Caco-2 (cell line): ENCODE measurements at regions not wholly inside any gene's neighbourhood (a gene's known extent, or its start where the extent isn't known, plus 50 kb on each side); places are given as distances from the start of the nearest gene placed in this dataset.

Experiments used
- BruUV-seq: library from RNA; stranded (reverse); fragments of 400-500 nt; replicated peaks from 2 replicates; lab custom pipeline; 2021; lab: Mats Ljungman, UMichigan
- CTCF ChIA-PET: fragments of 300-600 bp; sonication (Branson Sonifier 250); formaldehyde crosslinking; loops from one replicate; lab custom pipeline; 2022; ENCODE audit warnings: antibody characterized with exemption; lab: Charles Lee
- POLR2A ChIA-PET: fragments of 300-600 bp; sonication (Branson Sonifier 250); formaldehyde crosslinking; loops from one replicate; lab custom pipeline; 2022; ENCODE audit warnings: antibody characterized with exemption; lab: Charles Lee
- DNase-seq, 2 experiments: peaks; one replicate each; pipeline versions ENCODE4 v3.0.0 to v3.0.0-alpha.2; 2020 to 2022
- H3K27me3 ChIP-seq: replicated peaks from 2 replicates; pipeline ENCODE4 v1.6.0; 2011; ENCODE audit warnings: low read length; ENCODE audit not compliant: control insufficient read depth, insufficient read depth
- H3K36me3 ChIP-seq: 2 replicates; pipeline ENCODE4 v1.5.1; 2011; ENCODE audit warnings: low read length; ENCODE audit not compliant: control insufficient read depth, insufficient read depth
- H3K4me1 ChIP-seq: fragments of 250-450 bp; sonication (Bioruptor Pico); 2 replicates; pipeline ENCODE4 v1.5.1; 2020; ENCODE audit warnings: mild to moderate bottlenecking
- H3K4me3 ChIP-seq: 2 replicates; pipeline ENCODE4 v1.5.1; 2011; ENCODE audit warnings: low read depth, mild to moderate bottlenecking, control low read depth, low read length
- H3K9me3 ChIP-seq: fragments of 250-450 bp; sonication (Bioruptor Pico); 2 replicates; pipeline ENCODE4 v1.5.1; 2020; ENCODE audit warnings: mild to moderate bottlenecking, moderate library complexity
- H3K27ac Mint-ChIP-seq: one replicate; pipeline ENCODE4 v1.8.0; 2022; ENCODE audit warnings: mixed read lengths; ENCODE audit not compliant: unreplicated experiment
- H3K27me3 Mint-ChIP-seq: one replicate; pipeline ENCODE4 v1.8.0; 2022; ENCODE audit warnings: mixed read lengths; ENCODE audit not compliant: insufficient read depth, unreplicated experiment
- H3K36me3 Mint-ChIP-seq: one replicate; pipeline ENCODE4 v1.8.0; 2022; ENCODE audit warnings: mild to moderate bottlenecking, mixed read lengths; ENCODE audit not compliant: insufficient read depth, unreplicated experiment
- H3K4me1 Mint-ChIP-seq: one replicate; pipeline ENCODE4 v1.8.0; 2022; ENCODE audit warnings: low read depth, mixed read lengths; ENCODE audit not compliant: unreplicated experiment
- H3K4me3 Mint-ChIP-seq: one replicate; pipeline ENCODE4 v1.8.0; 2022; ENCODE audit warnings: mild to moderate bottlenecking, moderate library complexity, mixed read lengths; ENCODE audit not compliant: unreplicated experiment
- H3K9me3 Mint-ChIP-seq: one replicate; pipeline ENCODE4 v1.8.0; 2022; ENCODE audit warnings: mixed read lengths; ENCODE audit not compliant: unreplicated experiment
- intact Hi-C: fragments of 100-400 bp; cut with micrococcal nuclease; formaldehyde crosslinking; loops from one replicate; pipeline ENCODE4 v1.10.0; 2022; ENCODE audit not compliant: unreplicated experiment
- TF ChIP-seq, protein P1 (sequence below), 2 experiments: fragments of 200-600 bp in 1 of 2; IDR thresholded peaks; 1 replicate in 1 of 2; 2 replicates in 1 of 2; pipeline versions ENCODE4 v1.5.1 to v1.8.0; 2011 to 2022; ENCODE audit warnings: antibody characterized with exemption in 1 of 2, control low read depth in 1 of 2, inconsistent platforms in 1 of 2, low read depth in 1 of 2, low read length in 1 of 2, mild to moderate bottlenecking in 1 of 2, moderate library complexity in 1 of 2; ENCODE audit not compliant: insufficient read depth in 1 of 2, severe bottlenecking in 1 of 2, unreplicated experiment in 1 of 2

DNA sequence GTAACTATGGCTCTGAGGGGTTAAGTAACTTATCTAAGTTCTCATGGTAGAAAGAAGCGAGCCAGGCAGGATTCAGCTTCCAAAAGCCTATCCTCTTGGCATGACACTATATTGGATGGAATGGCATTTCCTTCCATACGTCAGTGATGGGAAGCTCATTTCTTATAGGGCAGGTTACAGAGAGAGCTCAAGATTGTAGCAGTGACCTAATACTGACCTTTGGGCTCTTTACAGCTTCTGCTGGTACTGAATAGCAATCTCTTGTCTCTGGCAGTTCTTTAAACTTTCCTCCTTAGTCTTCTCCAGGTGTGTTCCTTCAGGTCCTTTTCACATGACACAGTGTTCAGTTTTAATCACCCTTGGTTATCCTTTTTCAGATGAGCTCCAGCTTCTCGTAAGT lies 133.0 kb downstream of the HRH4 start:
- intact Hi-C loops: no loop called here
- ChIA-PET CTCF (no interaction called here), POLR2A (no interaction called here)
- no peak for DNase-seq
- Histone ChIP-seq H3K27me3 (no peaks in the 10 kb centered on the region), H3K4me1 (no peaks in the 10 kb centered on the region), H3K4me3 (no peak overlapping the region), H3K9me3 (no peaks in the 10 kb centered on the region), H3K36me3 (no peaks in the 10 kb centered on the region)
- H3K9me3 Mint-ChIP-seq: no peaks in the 10 kb centered on the region
- H3K36me3 Mint-ChIP-seq: no peaks in the 10 kb centered on the region
- BruUV-seq: no TSS peak
- H3K27ac Mint-ChIP-seq: no peak overlapping the region
- peaks cover 2% of the 10 kb centered on the region for H3K27me3 Mint-ChIP-seq
- no peaks in the 10 kb centered on the region for H3K4me1 Mint-ChIP-seq
- no peak overlapping the region for H3K4me3 Mint-ChIP-seq
- TF ChIP-seq, protein P1, sequence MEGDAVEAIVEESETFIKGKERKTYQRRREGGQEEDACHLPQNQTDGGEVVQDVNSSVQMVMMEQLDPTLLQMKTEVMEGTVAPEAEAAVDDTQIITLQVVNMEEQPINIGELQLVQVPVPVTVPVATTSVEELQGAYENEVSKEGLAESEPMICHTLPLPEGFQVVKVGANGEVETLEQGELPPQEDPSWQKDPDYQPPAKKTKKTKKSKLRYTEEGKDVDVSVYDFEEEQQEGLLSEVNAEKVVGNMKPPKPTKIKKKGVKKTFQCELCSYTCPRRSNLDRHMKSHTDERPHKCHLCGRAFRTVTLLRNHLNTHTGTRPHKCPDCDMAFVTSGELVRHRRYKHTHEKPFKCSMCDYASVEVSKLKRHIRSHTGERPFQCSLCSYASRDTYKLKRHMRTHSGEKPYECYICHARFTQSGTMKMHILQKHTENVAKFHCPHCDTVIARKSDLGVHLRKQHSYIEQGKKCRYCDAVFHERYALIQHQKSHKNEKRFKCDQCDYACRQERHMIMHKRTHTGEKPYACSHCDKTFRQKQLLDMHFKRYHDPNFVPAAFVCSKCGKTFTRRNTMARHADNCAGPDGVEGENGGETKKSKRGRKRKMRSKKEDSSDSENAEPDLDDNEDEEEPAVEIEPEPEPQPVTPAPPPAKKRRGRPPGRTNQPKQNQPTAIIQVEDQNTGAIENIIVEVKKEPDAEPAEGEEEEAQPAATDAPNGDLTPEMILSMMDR (IDR thresholded peaks at IDR 0.05; ENCODE audit: insufficient read depth in 1 of 2, low read depth in 1 of 2, low read length in 1 of 2, severe bottlenecking in 1 of 2, unreplicated experiment in 1 of 2): no peak

DNA sequence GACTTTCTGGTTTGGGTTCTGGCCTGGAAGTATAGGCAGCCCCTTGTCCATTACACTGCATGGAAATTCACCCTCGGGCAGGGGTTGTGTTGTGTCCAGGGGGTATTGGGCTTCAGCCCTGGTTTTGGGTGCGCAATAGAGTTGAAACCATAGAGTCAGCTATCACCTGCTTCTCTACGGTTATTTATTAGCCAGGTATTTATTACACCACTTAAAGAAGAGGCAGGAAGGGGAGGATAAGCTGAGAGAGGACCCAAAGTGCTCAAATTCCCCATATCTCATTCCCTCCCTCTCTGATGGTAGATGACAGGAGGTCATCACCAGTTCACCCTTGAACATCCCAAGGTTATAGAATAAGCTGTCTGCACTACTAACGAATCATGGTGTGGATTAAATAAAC lies 133.4 kb downstream of the HRH4 start:
- H3K36me3 Mint-ChIP-seq: no peaks in the 10 kb centered on the region
- no peaks in the 10 kb centered on the region for H3K9me3 Mint-ChIP-seq
- no TSS peak for BruUV-seq
- H3K36me3 ChIP-seq: no peaks in the 10 kb centered on the region
- DNase-seq: no peak
- H3K27me3 Mint-ChIP-seq: peaks cover 2% of the 10 kb centered on the region
- no peaks in the 10 kb centered on the region for H3K4me1 Mint-ChIP-seq
- H3K4me3 Mint-ChIP-seq: no peak overlapping the region
- no peaks in the 10 kb centered on the region for H3K27me3 ChIP-seq
- H3K4me1 ChIP-seq: no peaks in the 10 kb centered on the region
- TF ChIP-seq, protein P1 (IDR thresholded peaks at IDR 0.05; ENCODE audit: insufficient read depth in 1 of 2, low read depth in 1 of 2, low read length in 1 of 2, severe bottlenecking in 1 of 2, unreplicated experiment in 1 of 2): no peak
- no peak overlapping the region for H3K4me3 ChIP-seq
- intact Hi-C loops: no loop called here
- no peaks in the 10 kb centered on the region for H3K9me3 ChIP-seq
- ChIA-PET POLR2A (no interaction called here), CTCF (no interaction called here)
- no peak overlapping the region for H3K27ac Mint-ChIP-seq

DNA sequence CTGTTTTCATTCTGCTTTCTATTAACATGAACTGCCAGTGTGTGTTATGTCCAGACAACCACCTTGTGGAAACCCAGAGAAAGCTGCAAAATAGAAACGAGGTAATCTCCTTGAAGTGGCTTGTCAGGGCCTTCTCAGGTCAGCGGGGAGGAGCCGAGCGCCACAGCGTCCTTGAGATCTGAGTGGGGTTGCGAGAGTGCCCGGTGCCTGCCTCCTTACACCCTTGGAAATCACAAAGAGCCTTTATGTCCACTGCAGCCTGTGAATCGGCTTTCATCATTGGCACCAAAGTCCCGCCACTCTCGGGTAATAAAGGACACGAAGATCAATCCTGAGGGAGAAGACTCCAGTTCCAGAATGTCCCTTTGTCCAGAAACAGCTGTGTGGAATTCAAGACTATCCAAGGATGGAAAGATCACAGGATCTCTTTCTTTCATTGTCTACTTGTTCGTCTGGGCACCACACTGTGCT lies 135.2 kb downstream of the HRH4 start:
- no TSS peak for BruUV-seq
- no peak overlapping the region for H3K27ac Mint-ChIP-seq
- TF ChIP-seq, protein P1 (IDR thresholded peaks at IDR 0.05; ENCODE audit: insufficient read depth in 1 of 2, low read depth in 1 of 2, low read length in 1 of 2, severe bottlenecking in 1 of 2, unreplicated experiment in 1 of 2): no peak
- H3K9me3 ChIP-seq: no peaks in the 10 kb centered on the region
- ChIA-PET POLR2A (no interaction called here), CTCF (no interaction called here)
- H3K27me3 ChIP-seq: no peaks in the 10 kb centered on the region
- H3K9me3 Mint-ChIP-seq: no peaks in the 10 kb centered on the region
- no peak overlapping the region for H3K4me3 Mint-ChIP-seq
- no peaks in the 10 kb centered on the region for H3K36me3 ChIP-seq
- no peak overlapping the region for H3K4me3 ChIP-seq
- intact Hi-C loops: no loop called here
- no peaks in the 10 kb centered on the region for H3K4me1 ChIP-seq
- H3K36me3 Mint-ChIP-seq: no peaks in the 10 kb centered on the region
- peaks cover 5% of the 10 kb centered on the region for H3K27me3 Mint-ChIP-seq
- H3K4me1 Mint-ChIP-seq: no peaks in the 10 kb centered on the region
- DNase-seq: no peak
